ENCODE measurements at regions not wholly inside any gene's neighbourhood (a gene's known extent, or its start where the extent isn't known, plus 50 kb on each side); places are given as distances from the start of the nearest gene placed in this dataset.

DNA sequence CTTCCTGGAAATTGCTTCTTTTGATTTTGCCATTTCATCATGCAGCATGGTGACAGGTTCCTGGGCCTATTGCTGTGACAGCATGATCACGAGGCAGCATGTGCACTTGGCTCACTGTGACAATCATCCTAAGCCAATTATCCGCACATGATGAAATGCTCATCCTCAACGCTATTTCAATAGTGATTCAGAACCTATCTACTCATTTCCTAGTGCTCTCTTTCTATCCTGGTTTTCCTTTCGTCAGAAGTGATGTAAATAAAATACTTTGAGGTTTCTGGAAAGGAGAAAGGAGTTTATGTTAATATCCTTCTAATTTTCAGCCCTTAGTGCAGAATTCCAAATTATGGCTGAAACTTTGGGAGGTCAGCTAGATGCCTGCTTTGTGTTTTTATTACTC lies 110.6 kb upstream of the ADAMTS5 start:
- POLR2A ChIA-PET, result no interaction called here
- no peak for DNase-seq (ENCODE audit: low read depth, low spot score)
- dilution Hi-C loops (cut with MboI; ENCODE audit: extremely low pct_ligation_motif_present, low sequenced_read_pairs) (no loop called here), intact Hi-C loops (cut with micrococcal nuclease) (no loop called here)
- H3K27me3 ChIP-seq (ENCODE audit: control insufficient read depth in 2 of 2, insufficient read depth in 2 of 2, low read length in 2 of 2), result no peaks in the 10 kb centered on the region
- no peaks in the 10 kb centered on the region for H3K9me3 ChIP-seq (replicated peaks; ENCODE audit: control insufficient read depth, insufficient read depth, low read length)
- FAIRE-seq, result no peak
- no peak overlapping the region for H3K27ac ChIP-seq (ENCODE audit: insufficient read depth, low read depth, low read length)
- no peak overlapping the region for H3K9ac ChIP-seq (replicated peaks; ENCODE audit: extremely low read depth, insufficient read depth, low read length)
- CTCF ChIA-PET, result no interaction called here
- H3K4me1 ChIP-seq (ENCODE audit: control insufficient read depth, extremely low read depth, insufficient read depth, low read length), result no peaks in the 10 kb centered on the region
- no peak overlapping the region for H2AFZ ChIP-seq (ENCODE audit: low read depth, low read length)
- H3K9me1 ChIP-seq (replicated peaks; ENCODE audit: control insufficient read depth, extremely low read depth, insufficient read depth, low read length), result no peaks in the 10 kb centered on the region
- no peaks in the 10 kb centered on the region for H3K79me2 ChIP-seq (ENCODE audit: control insufficient read depth, insufficient read depth, low read length)
- no peak overlapping the region for H3K4me2 ChIP-seq (ENCODE audit: insufficient read depth, low read length)
- TF ChIP-seq MYC (IDR thresholded peaks at IDR 0.05; ENCODE audit: low read depth, low read length) (no peak), FOS (IDR thresholded peaks at IDR 0.05; ENCODE audit: borderline replicate concordance, insufficient read depth, low read length) (no peak), POLR2A (IDR thresholded peaks at IDR 0.05; ENCODE audit: low read depth, low read length) (no peak), JUN (IDR thresholded peaks at IDR 0.05; ENCODE audit: borderline replicate concordance, insufficient read depth, insufficient read length, low read depth) (no peak), POLR2AphosphoS5 (IDR thresholded peaks at IDR 0.05; ENCODE audit: insufficient read depth, low read depth, low read length) (no peak), EZH2 (IDR thresholded peaks at IDR 0.05; ENCODE audit: borderline replicate concordance, low read depth, low read length, severe bottlenecking) (no peak), GATA2 (IDR thresholded peaks at IDR 0.05; ENCODE audit: insufficient read depth, insufficient read length, low read depth, low read length) (no peak)
- TF ChIP-seq, protein P1, sequence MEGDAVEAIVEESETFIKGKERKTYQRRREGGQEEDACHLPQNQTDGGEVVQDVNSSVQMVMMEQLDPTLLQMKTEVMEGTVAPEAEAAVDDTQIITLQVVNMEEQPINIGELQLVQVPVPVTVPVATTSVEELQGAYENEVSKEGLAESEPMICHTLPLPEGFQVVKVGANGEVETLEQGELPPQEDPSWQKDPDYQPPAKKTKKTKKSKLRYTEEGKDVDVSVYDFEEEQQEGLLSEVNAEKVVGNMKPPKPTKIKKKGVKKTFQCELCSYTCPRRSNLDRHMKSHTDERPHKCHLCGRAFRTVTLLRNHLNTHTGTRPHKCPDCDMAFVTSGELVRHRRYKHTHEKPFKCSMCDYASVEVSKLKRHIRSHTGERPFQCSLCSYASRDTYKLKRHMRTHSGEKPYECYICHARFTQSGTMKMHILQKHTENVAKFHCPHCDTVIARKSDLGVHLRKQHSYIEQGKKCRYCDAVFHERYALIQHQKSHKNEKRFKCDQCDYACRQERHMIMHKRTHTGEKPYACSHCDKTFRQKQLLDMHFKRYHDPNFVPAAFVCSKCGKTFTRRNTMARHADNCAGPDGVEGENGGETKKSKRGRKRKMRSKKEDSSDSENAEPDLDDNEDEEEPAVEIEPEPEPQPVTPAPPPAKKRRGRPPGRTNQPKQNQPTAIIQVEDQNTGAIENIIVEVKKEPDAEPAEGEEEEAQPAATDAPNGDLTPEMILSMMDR (IDR thresholded peaks at IDR 0.05; ENCODE audit: extremely low read depth in 1 of 2, insufficient read depth in 1 of 2, low read depth in 1 of 2, low read length in 2 of 2), result no peak
- TF ChIP-seq, protein P2, sequence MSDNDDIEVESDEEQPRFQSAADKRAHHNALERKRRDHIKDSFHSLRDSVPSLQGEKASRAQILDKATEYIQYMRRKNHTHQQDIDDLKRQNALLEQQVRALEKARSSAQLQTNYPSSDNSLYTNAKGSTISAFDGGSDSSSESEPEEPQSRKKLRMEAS (IDR thresholded peaks at IDR 0.05; ENCODE audit: insufficient read depth, insufficient read length), result no peak
- no TSS peak for BruUV-seq (replicated peaks)
- H4K20me1 ChIP-seq (replicated peaks; ENCODE audit: control insufficient read depth, extremely low read depth, insufficient read depth, low read length), result no peaks in the 10 kb centered on the region
- no peak overlapping the region for H3K4me3 ChIP-seq (replicated peaks in 1 of 3; ENCODE audit: insufficient read depth in 1 of 3, low read depth in 1 of 3, low read length in 3 of 3)
- H3K36me3 ChIP-seq (ENCODE audit: control insufficient read depth in 2 of 2, extremely low read depth in 1 of 2, insufficient read depth in 2 of 2, low read length in 2 of 2), result no peaks in the 10 kb centered on the region
